SHP77 treated with DMSO at 0.1 percent for 48 hours (cell line): ENCODE measurements at regions not wholly inside any gene's neighbourhood (a gene's known extent, or its start where the extent isn't known, plus 50 kb on each side); places are given as distances from the start of the nearest gene placed in this dataset.
"Not testable (repeated sequence)": the region's sequence is repeated elsewhere in the genome, so short reads cannot be mapped to it uniquely, and the experiment has no call there.

Source experiments
- DNase-seq: peaks from one replicate; lab custom pipeline; 2025; lab: John Stamatoyannopoulos, UW

- no peak for DNase-seq
Observed at GRCh38 chr6:90716376-90716775, 129.5 kb upstream of the MAP3K7 start.

GRCh38 chr6:90715093-90715655 is 128.3 kb upstream of the MAP3K7 start:
- no peak for DNase-seq

GRCh38 chr6:90714319-90714718 is 127.4 kb upstream of the MAP3K7 start:
- no peak for DNase-seq

GRCh38 chr6:90712114-90712513 is 125.2 kb upstream of the MAP3K7 start:
- DNase-seq = no peak

GRCh38 chr6:90709431-90709996 is 122.6 kb upstream of the MAP3K7 start:
- no peak for DNase-seq

- DNase-seq = no peak
Observed at GRCh38 chr6:90708206-90708737, 121.4 kb upstream of the MAP3K7 start.

GRCh38 chr6:90707246-90707645 is 120.4 kb upstream of the MAP3K7 start:
- DNase-seq = no peak

GRCh38 chr6:90703336-90703735 is 116.5 kb upstream of the MAP3K7 start:
- DNase-seq = no peak

- no peak for DNase-seq
Observed at GRCh38 chr6:90701926-90702325, 115.1 kb upstream of the MAP3K7 start.

- no peak for DNase-seq
Observed at GRCh38 chr6:90701146-90701781, 114.4 kb upstream of the MAP3K7 start.

GRCh38 chr6:90695316-90695715 is 108.4 kb upstream of the MAP3K7 start:
- DNase-seq = no peak

GRCh38 chr6:90694802-90695201 is 107.9 kb upstream of the MAP3K7 start:
- no peak for DNase-seq

GRCh38 chr6:90691823-90692222 is 105.0 kb upstream of the MAP3K7 start:
- DNase-seq = no peak

GRCh38 chr6:90689172-90689571 is 102.3 kb upstream of the MAP3K7 start:
- no peak for DNase-seq

- DNase-seq = no peak
Observed at GRCh38 chr6:90687775-90688380, 101.0 kb upstream of the MAP3K7 start.

GRCh38 chr6:90681863-90682262 is 95.0 kb upstream of the MAP3K7 start:
- DNase-seq = no peak

GRCh38 chr6:90678049-90678779 is 91.3 kb upstream of the MAP3K7 start:
- no peak for DNase-seq

- no peak for DNase-seq
Observed at GRCh38 chr6:90677440-90677839, 90.6 kb upstream of the MAP3K7 start.

- DNase-seq = no peak
Observed at GRCh38 chr6:90676516-90677300, 89.8 kb upstream of the MAP3K7 start.

GRCh38 chr6:90675107-90675506 is 88.2 kb upstream of the MAP3K7 start:
- not testable (repeated sequence) for DNase-seq

- DNase-seq = not testable (repeated sequence)
Observed at GRCh38 chr6:90674077-90674476, 87.2 kb upstream of the MAP3K7 start.

GRCh38 chr6:90669846-90670245 is 83.0 kb upstream of the MAP3K7 start:
- DNase-seq = no peak
